ENCODE measurements at regions not wholly inside any gene's neighbourhood (a gene's known extent, or its start where the extent isn't known, plus 50 kb on each side); places are given as distances from the start of the nearest gene placed in this dataset.

DNA sequence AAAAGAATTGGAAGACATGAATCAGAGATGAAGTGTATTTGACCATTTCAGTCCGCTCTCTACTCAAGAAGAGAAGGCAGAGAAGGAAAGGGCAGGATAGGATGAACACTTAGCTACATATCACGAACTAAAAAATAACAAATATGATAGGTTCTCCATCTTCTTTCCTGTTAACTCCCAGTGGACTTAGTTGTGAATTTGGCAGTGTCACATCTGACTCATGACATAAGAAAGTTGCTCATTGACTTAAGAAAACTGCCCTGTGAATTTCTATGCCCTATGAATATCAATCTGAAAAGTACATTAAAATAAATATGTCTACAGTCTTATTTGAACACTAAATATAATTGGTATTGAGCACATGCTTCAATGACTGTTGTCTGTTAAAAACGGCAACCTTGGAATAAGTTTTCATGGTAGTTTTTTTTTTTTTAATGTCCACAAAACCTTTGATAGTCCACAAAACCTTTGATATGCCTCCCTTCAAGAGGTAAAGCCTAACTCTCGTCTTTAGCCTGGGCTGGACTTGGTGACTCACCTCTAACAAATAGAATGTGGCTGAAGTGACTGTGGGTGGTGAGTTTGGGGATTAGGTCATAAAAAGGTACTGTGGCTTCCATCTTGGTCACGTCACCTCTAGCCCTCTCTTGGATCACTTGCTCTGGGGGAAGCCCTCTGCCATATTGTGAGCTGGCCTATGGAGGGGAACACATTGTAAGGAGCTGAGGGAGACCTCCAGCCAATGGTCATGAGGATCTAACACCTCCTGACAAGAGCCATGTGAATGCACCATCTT is 184.7 kb upstream of the S100G start:
- TF ChIP-seq POLR2A (IDR thresholded peaks at IDR 0.05; ENCODE audit: low read depth, low read length), result no peak
- no peak for TF ChIP-seq POLR2AphosphoS5 (IDR thresholded peaks at IDR 0.05; ENCODE audit: low read depth, low read length)
- no peak for TF ChIP-seq TAF1 (IDR thresholded peaks at IDR 0.05; ENCODE audit: borderline replicate concordance, low read depth, low read length)
